OCI-LY1 (cell line): ENCODE measurements at regions not wholly inside any gene's neighbourhood (a gene's known extent, or its start where the extent isn't known, plus 50 kb on each side); places are given as distances from the start of the nearest gene placed in this dataset.

Source experiments
- H2AFZ ChIP-seq: fragments of 200-600 bp; sonication (generic), shearing (Covaris generic); 2 replicates; pipeline ENCODE4 v1.6.0; 2014; ENCODE audit warnings: antibody characterized with exemption, mild to moderate bottlenecking, low read length
- H3F3A ChIP-seq: fragments of 200-600 bp; sonication (generic), shearing (Covaris generic); 2 replicates; pipeline ENCODE4 v1.6.0; 2014; ENCODE audit warnings: mild to moderate bottlenecking, antibody characterized with exemption, low read length, moderate library complexity; ENCODE audit not compliant: insufficient read depth
- H3K27ac ChIP-seq: fragments of 200-600 bp; sonication (generic); 2 replicates; pipeline ENCODE4 v1.5.1; 2014; ENCODE audit warnings: low read length, mixed run types, mild to moderate bottlenecking, low read depth; ENCODE audit not compliant: poor library complexity, severe bottlenecking
- H3K27me3 ChIP-seq: fragments of 200-600 bp; sonication (generic); 2 replicates; pipeline ENCODE4 v1.6.0; 2014; ENCODE audit warnings: antibody characterized with exemption, mild to moderate bottlenecking, low read length, moderate library complexity; ENCODE audit not compliant: insufficient read depth
- H3K36me3 ChIP-seq: fragments of 200-600 bp; sonication (generic); 2 replicates; pipeline ENCODE4 v1.6.1; 2014; ENCODE audit warnings: mild to moderate bottlenecking, antibody characterized with exemption, low read length, moderate library complexity, mixed read lengths; ENCODE audit not compliant: insufficient read depth
- H3K4me1 ChIP-seq: fragments of 200-600 bp; sonication (generic); 2 replicates; pipeline ENCODE4 v1.5.1; 2014; ENCODE audit warnings: mild to moderate bottlenecking, low read length, moderate library complexity; ENCODE audit not compliant: insufficient read depth, severe bottlenecking
- H3K4me2 ChIP-seq: fragments of 200-600 bp; sonication (generic), shearing (Covaris generic); 2 replicates; pipeline ENCODE4 v1.6.1; 2014; ENCODE audit warnings: low read length
- H3K4me3 ChIP-seq: fragments of 200-600 bp; sonication (generic); 2 replicates; pipeline ENCODE4 v1.5.1; 2014; ENCODE audit warnings: low read length, low read depth, mild to moderate bottlenecking, mixed read lengths; ENCODE audit not compliant: poor library complexity, severe bottlenecking
- H3K79me2 ChIP-seq: fragments of 200-600 bp; shearing (Covaris generic); 2 replicates; pipeline ENCODE4 v1.6.1; 2016; ENCODE audit warnings: mixed run types, low read length, mixed read lengths; ENCODE audit not compliant: insufficient read depth
- H3K9ac ChIP-seq: fragments of 200-600 bp; sonication (generic), shearing (Covaris generic); 2 replicates; pipeline ENCODE4 v1.6.1; 2014; ENCODE audit warnings: mild to moderate bottlenecking, low read length, mixed read lengths
- H3K9me2 ChIP-seq: fragments of 200-600 bp; sonication (generic), shearing (Covaris generic); 2 replicates; pipeline ENCODE4 v1.6.1; 2014; ENCODE audit warnings: low read depth, mild to moderate bottlenecking, low read length, mixed read lengths
- H3K9me3 ChIP-seq: fragments of 200-600 bp; shearing (Covaris generic); 2 replicates; pipeline ENCODE4 v1.6.1; 2014; ENCODE audit warnings: low read length, mixed read lengths
- H4K20me1 ChIP-seq: fragments of 200-600 bp; sonication (generic), shearing (Covaris generic); 2 replicates; pipeline ENCODE4 v1.6.0; 2016; ENCODE audit warnings: mild to moderate bottlenecking, low read length; ENCODE audit not compliant: insufficient read depth
- EZH2 ChIP-seq: fragments of 200-600 bp; sonication (generic), shearing (Covaris generic); IDR thresholded peaks from 2 replicates; pipeline ENCODE4 v1.8.0; 2017; ENCODE audit warnings: borderline replicate concordance, mixed run types, mild to moderate bottlenecking, antibody characterized with exemption, low read length, moderate library complexity, mixed read lengths
- TF ChIP-seq, protein P1 (sequence below): fragments of 200-600 bp; sonication (generic), shearing (Covaris generic); IDR thresholded peaks from 2 replicates; pipeline ENCODE4 v1.5.1; 2017; ENCODE audit warnings: mild to moderate bottlenecking, antibody characterized with exemption, low read length, moderate library complexity, mixed read lengths

DNA sequence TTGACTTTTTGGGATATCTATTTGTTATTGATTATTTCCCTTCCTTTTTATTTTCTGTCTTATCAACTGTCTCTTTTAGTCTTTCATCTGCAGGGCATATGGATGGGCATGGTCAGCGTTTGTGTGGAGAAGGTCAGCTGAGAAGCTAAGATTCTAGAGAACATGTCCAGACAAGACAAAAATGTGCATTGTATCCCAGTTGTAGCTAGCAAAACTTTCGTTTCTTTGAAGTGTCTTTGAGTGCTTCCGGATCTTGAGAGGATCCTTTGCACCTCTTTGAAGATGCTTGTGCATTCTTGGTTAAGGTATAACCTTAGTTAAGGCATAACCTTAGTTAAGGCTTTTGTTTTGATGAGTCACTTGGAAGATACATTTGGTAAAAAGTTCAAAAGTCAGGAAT lies 329.9 kb upstream of the LRRC4C start:
- Histone ChIP-seq H3K9me2 (no peaks in the 10 kb centered on the region; the same call in 1 of the 2 replicates), H2AFZ (no peak overlapping the region), H3K27me3 (no peaks in the 10 kb centered on the region), H3K4me3 (no peak overlapping the region), H3K79me2 (no peaks in the 10 kb centered on the region), H3K9ac (no peak overlapping the region), H3K36me3 (no peaks in the 10 kb centered on the region), H3K9me3 (no peaks in the 10 kb centered on the region), H4K20me1 (no peaks in the 10 kb centered on the region), H3K27ac (no peak overlapping the region), H3K4me1 (no peaks in the 10 kb centered on the region), H3K4me2 (no peak overlapping the region), H3F3A (no peaks in the 10 kb centered on the region)
- TF ChIP-seq, protein P1, sequence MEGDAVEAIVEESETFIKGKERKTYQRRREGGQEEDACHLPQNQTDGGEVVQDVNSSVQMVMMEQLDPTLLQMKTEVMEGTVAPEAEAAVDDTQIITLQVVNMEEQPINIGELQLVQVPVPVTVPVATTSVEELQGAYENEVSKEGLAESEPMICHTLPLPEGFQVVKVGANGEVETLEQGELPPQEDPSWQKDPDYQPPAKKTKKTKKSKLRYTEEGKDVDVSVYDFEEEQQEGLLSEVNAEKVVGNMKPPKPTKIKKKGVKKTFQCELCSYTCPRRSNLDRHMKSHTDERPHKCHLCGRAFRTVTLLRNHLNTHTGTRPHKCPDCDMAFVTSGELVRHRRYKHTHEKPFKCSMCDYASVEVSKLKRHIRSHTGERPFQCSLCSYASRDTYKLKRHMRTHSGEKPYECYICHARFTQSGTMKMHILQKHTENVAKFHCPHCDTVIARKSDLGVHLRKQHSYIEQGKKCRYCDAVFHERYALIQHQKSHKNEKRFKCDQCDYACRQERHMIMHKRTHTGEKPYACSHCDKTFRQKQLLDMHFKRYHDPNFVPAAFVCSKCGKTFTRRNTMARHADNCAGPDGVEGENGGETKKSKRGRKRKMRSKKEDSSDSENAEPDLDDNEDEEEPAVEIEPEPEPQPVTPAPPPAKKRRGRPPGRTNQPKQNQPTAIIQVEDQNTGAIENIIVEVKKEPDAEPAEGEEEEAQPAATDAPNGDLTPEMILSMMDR, result no peak
- no peak for TF ChIP-seq EZH2

DNA sequence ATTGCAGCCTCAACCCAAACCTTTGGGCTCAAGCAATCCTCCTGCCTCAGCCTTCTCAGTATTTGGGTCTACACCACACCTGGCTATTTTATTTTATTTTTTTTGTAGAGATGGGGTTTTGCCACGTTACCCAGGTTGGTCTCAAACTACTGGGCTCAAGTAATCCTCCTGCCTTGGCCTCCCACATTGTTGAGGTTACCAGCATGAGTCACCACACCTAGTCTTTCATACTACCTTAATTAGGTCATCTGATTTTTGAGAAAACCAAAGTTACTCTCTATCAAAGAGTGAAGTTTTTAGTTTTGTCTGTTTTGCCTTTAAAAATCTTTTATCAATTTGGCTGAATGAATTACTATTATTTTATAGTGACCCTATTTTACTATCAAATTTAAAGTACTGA lies 335.6 kb upstream of the LRRC4C start:
- Histone ChIP-seq H2AFZ (no peak overlapping the region), H4K20me1 (no peaks in the 10 kb centered on the region), H3K4me3 (no peak overlapping the region), H3K4me1 (no peaks in the 10 kb centered on the region), H3F3A (no peaks in the 10 kb centered on the region), H3K79me2 (no peaks in the 10 kb centered on the region), H3K9ac (no peak overlapping the region), H3K4me2 (no peak overlapping the region), H3K36me3 (no peaks in the 10 kb centered on the region), H3K27me3 (no peaks in the 10 kb centered on the region), H3K9me2 (no peaks in the 10 kb centered on the region; the same call in 1 of the 2 replicates), H3K27ac (no peak overlapping the region), H3K9me3 (no peaks in the 10 kb centered on the region)
- TF ChIP-seq EZH2, result no peak
- TF ChIP-seq, protein P1, result no peak

DNA sequence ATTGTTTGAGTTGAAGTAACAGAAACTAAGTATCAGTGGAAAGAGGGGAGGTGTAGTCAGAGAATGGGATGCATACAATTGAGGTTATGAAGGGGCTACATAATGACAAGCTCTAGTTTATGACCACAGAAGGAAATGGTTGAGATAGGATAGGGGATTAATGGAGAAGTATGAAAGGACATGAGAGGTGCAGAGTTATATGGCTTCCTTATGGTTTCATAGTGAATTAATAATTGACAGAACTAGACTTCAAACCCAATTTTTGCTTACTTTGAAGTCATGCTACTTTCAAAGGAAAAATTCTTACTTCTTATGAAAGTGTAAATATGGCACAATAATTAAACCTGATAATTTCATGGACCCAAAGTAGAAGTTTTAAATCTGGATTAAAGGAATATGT lies 340.3 kb upstream of the LRRC4C start:
- Histone ChIP-seq H3K4me3 (no peak overlapping the region), H3K9me3 (no peaks in the 10 kb centered on the region), H3K27me3 (no peaks in the 10 kb centered on the region), H3K4me2 (no peak overlapping the region), H3K36me3 (no peaks in the 10 kb centered on the region), H2AFZ (no peak overlapping the region), H3K4me1 (no peaks in the 10 kb centered on the region), H3K79me2 (no peaks in the 10 kb centered on the region), H4K20me1 (no peaks in the 10 kb centered on the region), H3K9ac (no peak overlapping the region), H3K27ac (no peak overlapping the region), H3K9me2 (no peaks in the 10 kb centered on the region), H3F3A (no peaks in the 10 kb centered on the region)
- TF ChIP-seq EZH2, result no peak
- TF ChIP-seq, protein P1, result no peak
